Neural cell (in vitro differentiated cells): ENCODE measurements at regions not wholly inside any gene's neighbourhood (a gene's known extent, or its start where the extent isn't known, plus 50 kb on each side); places are given as distances from the start of the nearest gene placed in this dataset.

ENCODE experiments used
- H2AFZ ChIP-seq: fragments of 200-600, 300-800 bp; sonication (generic), shearing (Covaris generic); 2 replicates; pipeline ENCODE4 v1.6.0; 2014; ENCODE audit warnings: low read depth, mild to moderate bottlenecking, antibody characterized with exemption, low read length, moderate library complexity
- H3F3A ChIP-seq: fragments of 200-600 bp; shearing (Covaris generic); 2 replicates; pipeline ENCODE4 v1.6.1; 2016; ENCODE audit warnings: mild to moderate bottlenecking, moderate library complexity, mixed read lengths, antibody characterized with exemption, low read length; ENCODE audit not compliant: insufficient read depth, poor library complexity, severe bottlenecking
- H3K27ac ChIP-seq: fragments of 200-600, 300-800 bp; sonication (generic), shearing (Covaris generic); 2 replicates; pipeline ENCODE4 v1.5.1; 2014; ENCODE audit warnings: mild to moderate bottlenecking, low read length, moderate library complexity
- H3K27me3 ChIP-seq: fragments of 300-800, 200-600 bp; sonication (generic), shearing (Covaris generic); 2 replicates; pipeline ENCODE4 v1.6.0; 2014; ENCODE audit warnings: mild to moderate bottlenecking, low read depth, low read length, moderate library complexity; ENCODE audit not compliant: insufficient read depth
- H3K36me3 ChIP-seq: fragments of 300-800, 200-600 bp; sonication (generic), shearing (Covaris generic); 2 replicates; pipeline ENCODE4 v1.5.1; 2014; ENCODE audit warnings: mild to moderate bottlenecking, antibody characterized with exemption, low read length, moderate library complexity; ENCODE audit not compliant: insufficient read depth
- H3K4me2 ChIP-seq: fragments of 300-800, 200-600 bp; sonication (generic), shearing (Covaris generic); 2 replicates; pipeline ENCODE4 v1.6.0; 2014; ENCODE audit warnings: mild to moderate bottlenecking, low read length
- H3K4me3 ChIP-seq: fragments of 300-800, 200-600 bp; sonication (generic), shearing (Covaris generic); 2 replicates; pipeline ENCODE4 v1.5.1; 2014; ENCODE audit warnings: mild to moderate bottlenecking, low read length, moderate library complexity
- H3K79me2 ChIP-seq: fragments of 200-600 bp; shearing (Covaris generic); replicated peaks from 2 replicates; pipeline ENCODE4 v1.6.0; 2014; ENCODE audit warnings: mild to moderate bottlenecking, low read length, moderate library complexity; ENCODE audit not compliant: insufficient read depth
- H3K9ac ChIP-seq: fragments of 300-800, 200-600 bp; sonication (generic), shearing (Covaris generic); 2 replicates; pipeline ENCODE4 v1.6.1; 2016; ENCODE audit warnings: mild to moderate bottlenecking, low read length, mixed read lengths
- H3K9me2 ChIP-seq: fragments of 200-600 bp; shearing (Covaris generic); 2 replicates; pipeline ENCODE4 v1.6.1; 2016; ENCODE audit warnings: mild to moderate bottlenecking, low read length, mixed read lengths; ENCODE audit not compliant: insufficient read depth
- H3K9me3 ChIP-seq: fragments of 200-600, 300-800 bp; sonication (generic), shearing (Covaris generic); 2 replicates; pipeline ENCODE4 v1.6.1; 2016; ENCODE audit warnings: mild to moderate bottlenecking, mixed run types, low read length, moderate library complexity, mixed read lengths
- H4K20me1 ChIP-seq: fragments of 200-600 bp; shearing (Covaris generic); 2 replicates; pipeline ENCODE4 v1.6.1; 2016; ENCODE audit warnings: mild to moderate bottlenecking, mixed run types; ENCODE audit not compliant: insufficient read depth
- EP300 ChIP-seq: fragments of 450-650 bp; conservative IDR thresholded peaks from 2 replicates; pipeline ENCODE4 v1.6.1; 2014; ENCODE audit warnings: antibody characterized with exemption, mild to moderate bottlenecking, moderate library complexity; ENCODE audit not compliant: poor library complexity, severe bottlenecking
- EZH2 ChIP-seq: fragments of 200-600, 300-800 bp; shearing (Covaris generic), sonication (generic); IDR thresholded peaks from 2 replicates; pipeline ENCODE4 v1.6.1; 2014; ENCODE audit warnings: antibody characterized with exemption, low read length, borderline replicate concordance, mild to moderate bottlenecking; ENCODE audit not compliant: insufficient read depth, poor library complexity, severe bottlenecking
- MXI1 ChIP-seq: fragments of 450-650 bp; conservative IDR thresholded peaks from 2 replicates; pipeline ENCODE4 v1.6.1; 2014; ENCODE audit warnings: antibody characterized with exemption, mild to moderate bottlenecking; ENCODE audit not compliant: poor library complexity, severe bottlenecking
- POLR2AphosphoS5 ChIP-seq: IDR thresholded peaks from 2 replicates; pipeline ENCODE4 v1.6.1; 2012
- RAD21 ChIP-seq: fragments of 450-650 bp; conservative IDR thresholded peaks from 2 replicates; pipeline ENCODE4 v1.6.1; 2014; ENCODE audit warnings: antibody characterized with exemption, mild to moderate bottlenecking, moderate library complexity
- SMC3 ChIP-seq: fragments of 450-650 bp; conservative IDR thresholded peaks from 2 replicates; pipeline ENCODE4 v1.6.1; 2014; ENCODE audit warnings: antibody characterized with exemption, mild to moderate bottlenecking, moderate library complexity; ENCODE audit not compliant: poor library complexity
- TAF1 ChIP-seq: IDR thresholded peaks from 2 replicates; pipeline ENCODE4 v1.6.1; 2012; ENCODE audit warnings: low read depth
- TF ChIP-seq, protein P1 (sequence below): IDR thresholded peaks from 2 replicates; pipeline ENCODE4 v1.6.1; 2012; ENCODE audit warnings: borderline replicate concordance
- TF ChIP-seq, protein P2 (sequence below): fragments of 450-650 bp; IDR thresholded peaks from 2 replicates; pipeline ENCODE4 v1.5.1; 2014; ENCODE audit warnings: antibody characterized with exemption, mild to moderate bottlenecking, moderate library complexity; ENCODE audit not compliant: poor library complexity, severe bottlenecking

DNA sequence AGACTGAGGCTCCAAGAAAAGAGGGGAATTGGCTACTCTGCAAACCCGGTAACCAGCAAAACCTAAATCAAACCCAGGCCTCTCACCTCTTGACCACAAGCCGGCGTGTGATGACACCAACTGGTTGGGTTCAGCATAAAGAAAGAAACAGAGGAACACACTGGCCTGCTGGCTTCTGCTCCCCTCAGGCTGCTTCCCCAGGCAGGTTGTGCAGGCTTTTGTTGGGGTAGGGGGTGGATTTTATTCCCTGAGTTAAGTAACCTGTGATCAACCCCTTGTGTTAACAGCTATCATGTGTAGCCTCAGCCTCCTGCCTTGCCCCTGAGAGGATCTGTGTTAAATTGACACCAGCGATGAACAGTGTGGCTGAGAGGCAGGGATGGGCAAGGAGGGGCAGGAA, 111.6 kb upstream of the ZBTB40 start:
- H3K4me3 ChIP-seq, result no peak overlapping the region
- TF ChIP-seq POLR2AphosphoS5 (no peak), EZH2 (no peak), RAD21 (no peak), EP300 (no peak), MXI1 (no peak), TAF1 (no peak), SMC3 (no peak)
- TF ChIP-seq, protein P1, sequence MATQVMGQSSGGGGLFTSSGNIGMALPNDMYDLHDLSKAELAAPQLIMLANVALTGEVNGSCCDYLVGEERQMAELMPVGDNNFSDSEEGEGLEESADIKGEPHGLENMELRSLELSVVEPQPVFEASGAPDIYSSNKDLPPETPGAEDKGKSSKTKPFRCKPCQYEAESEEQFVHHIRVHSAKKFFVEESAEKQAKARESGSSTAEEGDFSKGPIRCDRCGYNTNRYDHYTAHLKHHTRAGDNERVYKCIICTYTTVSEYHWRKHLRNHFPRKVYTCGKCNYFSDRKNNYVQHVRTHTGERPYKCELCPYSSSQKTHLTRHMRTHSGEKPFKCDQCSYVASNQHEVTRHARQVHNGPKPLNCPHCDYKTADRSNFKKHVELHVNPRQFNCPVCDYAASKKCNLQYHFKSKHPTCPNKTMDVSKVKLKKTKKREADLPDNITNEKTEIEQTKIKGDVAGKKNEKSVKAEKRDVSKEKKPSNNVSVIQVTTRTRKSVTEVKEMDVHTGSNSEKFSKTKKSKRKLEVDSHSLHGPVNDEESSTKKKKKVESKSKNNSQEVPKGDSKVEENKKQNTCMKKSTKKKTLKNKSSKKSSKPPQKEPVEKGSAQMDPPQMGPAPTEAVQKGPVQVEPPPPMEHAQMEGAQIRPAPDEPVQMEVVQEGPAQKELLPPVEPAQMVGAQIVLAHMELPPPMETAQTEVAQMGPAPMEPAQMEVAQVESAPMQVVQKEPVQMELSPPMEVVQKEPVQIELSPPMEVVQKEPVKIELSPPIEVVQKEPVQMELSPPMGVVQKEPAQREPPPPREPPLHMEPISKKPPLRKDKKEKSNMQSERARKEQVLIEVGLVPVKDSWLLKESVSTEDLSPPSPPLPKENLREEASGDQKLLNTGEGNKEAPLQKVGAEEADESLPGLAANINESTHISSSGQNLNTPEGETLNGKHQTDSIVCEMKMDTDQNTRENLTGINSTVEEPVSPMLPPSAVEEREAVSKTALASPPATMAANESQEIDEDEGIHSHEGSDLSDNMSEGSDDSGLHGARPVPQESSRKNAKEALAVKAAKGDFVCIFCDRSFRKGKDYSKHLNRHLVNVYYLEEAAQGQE, result no peak
- TF ChIP-seq, protein P2, sequence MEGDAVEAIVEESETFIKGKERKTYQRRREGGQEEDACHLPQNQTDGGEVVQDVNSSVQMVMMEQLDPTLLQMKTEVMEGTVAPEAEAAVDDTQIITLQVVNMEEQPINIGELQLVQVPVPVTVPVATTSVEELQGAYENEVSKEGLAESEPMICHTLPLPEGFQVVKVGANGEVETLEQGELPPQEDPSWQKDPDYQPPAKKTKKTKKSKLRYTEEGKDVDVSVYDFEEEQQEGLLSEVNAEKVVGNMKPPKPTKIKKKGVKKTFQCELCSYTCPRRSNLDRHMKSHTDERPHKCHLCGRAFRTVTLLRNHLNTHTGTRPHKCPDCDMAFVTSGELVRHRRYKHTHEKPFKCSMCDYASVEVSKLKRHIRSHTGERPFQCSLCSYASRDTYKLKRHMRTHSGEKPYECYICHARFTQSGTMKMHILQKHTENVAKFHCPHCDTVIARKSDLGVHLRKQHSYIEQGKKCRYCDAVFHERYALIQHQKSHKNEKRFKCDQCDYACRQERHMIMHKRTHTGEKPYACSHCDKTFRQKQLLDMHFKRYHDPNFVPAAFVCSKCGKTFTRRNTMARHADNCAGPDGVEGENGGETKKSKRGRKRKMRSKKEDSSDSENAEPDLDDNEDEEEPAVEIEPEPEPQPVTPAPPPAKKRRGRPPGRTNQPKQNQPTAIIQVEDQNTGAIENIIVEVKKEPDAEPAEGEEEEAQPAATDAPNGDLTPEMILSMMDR, result no peak
- H3K27me3 ChIP-seq, result no peaks in the 10 kb centered on the region
- no peaks in the 10 kb centered on the region for H3K9me2 ChIP-seq
- H3K27ac ChIP-seq, result no peak overlapping the region
- no peaks in the 10 kb centered on the region for H3K36me3 ChIP-seq
- H3F3A ChIP-seq, result no peaks in the 10 kb centered on the region
- no peak overlapping the region for H3K4me2 ChIP-seq
- no peak overlapping the region for H2AFZ ChIP-seq
- H3K9me3 ChIP-seq, result no peaks in the 10 kb centered on the region
- H3K79me2 ChIP-seq, result no peaks in the 10 kb centered on the region
- no peaks in the 10 kb centered on the region for H4K20me1 ChIP-seq
- H3K9ac ChIP-seq, result no peak overlapping the region

DNA sequence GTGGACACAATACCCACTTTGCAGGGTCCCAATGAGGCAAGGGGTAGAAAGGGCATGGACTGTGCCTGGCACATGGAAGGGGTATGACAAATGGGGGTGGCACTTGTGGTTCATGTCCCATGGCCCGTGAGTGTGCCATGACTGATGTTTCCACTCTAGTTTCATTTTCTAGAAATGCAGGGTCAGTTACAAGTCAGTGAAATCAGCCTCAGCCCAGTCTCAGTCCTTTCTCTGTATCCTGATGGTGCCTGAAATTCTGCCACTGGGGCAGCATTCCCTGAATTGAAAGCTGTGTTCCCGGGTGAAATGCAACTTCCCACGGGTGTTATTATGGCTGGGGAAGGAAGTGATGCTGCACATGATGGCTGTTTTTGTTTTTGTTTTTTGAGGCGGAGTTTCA, 110.8 kb upstream of the ZBTB40 start:
- Histone ChIP-seq H3K9ac (no peak overlapping the region), H3K9me2 (no peaks in the 10 kb centered on the region), H3K4me2 (no peak overlapping the region), H4K20me1 (no peaks in the 10 kb centered on the region), H3K79me2 (no peaks in the 10 kb centered on the region), H3K4me3 (no peak overlapping the region), H3K27me3 (no peaks in the 10 kb centered on the region), H3K27ac (peak overlapping the region; percentile 99), H3K36me3 (no peaks in the 10 kb centered on the region), H2AFZ (no peak overlapping the region), H3F3A (no peaks in the 10 kb centered on the region), H3K9me3 (no peaks in the 10 kb centered on the region)
- TF ChIP-seq MXI1 (no peak), EZH2 (no peak)
